IMR-90 (cell line): ENCODE measurements at regions not wholly inside any gene's neighbourhood (a gene's known extent, or its start where the extent isn't known, plus 50 kb on each side); places are given as distances from the start of the nearest gene placed in this dataset.

Experiments
- ATAC-seq: fragments of 200-7000 bp; cut with Tn5 transposase; 2 replicates; pipeline ENCODE4 v1.9.1; 2020; ENCODE audit warnings: low read depth, mild to moderate bottlenecking, moderate library complexity
- BruUV-seq: library from RNA; stranded (reverse); fragments of 400-500 nt; replicated peaks from 2 replicates; lab custom pipeline; 2021; lab: Mats Ljungman, UMichigan
- CTCF ChIA-PET: fragments of 300-600 bp; formaldehyde crosslinking; extraction: SDS; loops from one replicate; lab custom pipeline; 2021; ENCODE audit warnings: antibody characterized with exemption; lab: Yijun Ruan, JAX
- POLR2A ChIA-PET: fragments of 300-600 bp; sonication (Branson Sonifier 250); formaldehyde crosslinking; loops from one replicate; lab custom pipeline; 2022; ENCODE audit warnings: antibody characterized with exemption; ENCODE audit not compliant: unreplicated experiment; lab: Charles Lee
- DNase-seq: peaks from one replicate; pipeline ENCODE4 v3.0.0; 2013
- H2AFZ ChIP-seq: replicated peaks from 2 replicates; pipeline ENCODE3; 2013; ENCODE audit warnings: low read length, mild to moderate bottlenecking; ENCODE audit not compliant: poor library complexity
- H2AK5ac ChIP-seq: 2 replicates; pipeline ENCODE4 v1.6.1; 2013; ENCODE audit warnings: low read depth, low read length, inconsistent platforms
- H2AK9ac ChIP-seq: replicated peaks from 2 replicates; pipeline ENCODE3; 2013; ENCODE audit warnings: mild to moderate bottlenecking, low read depth, low read length, moderate library complexity; ENCODE audit not compliant: poor library complexity
- H2BK120ac ChIP-seq: 2 replicates; pipeline ENCODE4 v1.6.1; 2013; ENCODE audit warnings: low read depth, low read length, inconsistent platforms
- H2BK15ac ChIP-seq: 3 replicates; pipeline ENCODE4 v1.6.1; 2013; ENCODE audit warnings: low read depth, low read length, inconsistent platforms
- H2BK20ac ChIP-seq: 2 replicates; pipeline ENCODE4 v1.6.1; 2013; ENCODE audit warnings: low read depth, mild to moderate bottlenecking, inconsistent platforms, low read length, moderate library complexity
- H2BK5ac ChIP-seq: 2 replicates; pipeline ENCODE4 v1.6.1; 2013; ENCODE audit warnings: mild to moderate bottlenecking, low read depth, low read length, inconsistent platforms; ENCODE audit not compliant: poor library complexity, severe bottlenecking
- H3K14ac ChIP-seq: replicated peaks from 2 replicates; pipeline ENCODE4 v1.6.1; 2013; ENCODE audit warnings: low read depth, low read length, inconsistent platforms
- H3K18ac ChIP-seq: 2 replicates; pipeline ENCODE4 v1.6.1; 2013; ENCODE audit warnings: low read depth, low read length, control low read depth
- H3K23ac ChIP-seq: 2 replicates; pipeline ENCODE4 v1.6.1; 2013; ENCODE audit warnings: low read depth, low read length, inconsistent platforms
- H3K27ac ChIP-seq: 2 replicates; pipeline ENCODE4 v1.5.1; 2013; ENCODE audit warnings: mild to moderate bottlenecking, control low read depth, low read length; ENCODE audit not compliant: insufficient read depth
- H3K27me3 ChIP-seq: 2 replicates; pipeline ENCODE4 v1.6.1; 2013; ENCODE audit warnings: low read length; ENCODE audit not compliant: control insufficient read depth, insufficient read depth
- H3K36me3 ChIP-seq: 2 replicates; pipeline ENCODE4 v1.6.1; 2013; ENCODE audit warnings: low read length, mixed read lengths; ENCODE audit not compliant: control insufficient read depth, insufficient read depth
- H3K4ac ChIP-seq: 2 replicates; pipeline ENCODE4 v1.6.1; 2013; ENCODE audit warnings: low read depth, low read length, inconsistent platforms
- H3K4me1 ChIP-seq: 2 replicates; pipeline ENCODE4 v1.6.1; 2013; ENCODE audit warnings: low read length, mixed read lengths; ENCODE audit not compliant: control insufficient read depth, insufficient read depth
- H3K4me2 ChIP-seq: 2 replicates; pipeline ENCODE4 v1.6.1; 2013; ENCODE audit warnings: low read depth, mild to moderate bottlenecking, control low read depth, low read length, moderate library complexity
- H3K4me3 ChIP-seq: 2 replicates; pipeline ENCODE4 v1.5.1; 2013; ENCODE audit warnings: low read depth, mild to moderate bottlenecking, control low read depth, low read length, moderate library complexity; ENCODE audit not compliant: insufficient read depth
- H3K56ac ChIP-seq: 2 replicates; pipeline ENCODE4 v1.6.1; 2013; ENCODE audit warnings: low read length, inconsistent platforms; ENCODE audit not compliant: insufficient read depth; ENCODE audit errors: extremely low read depth
- H3K79me1 ChIP-seq, 2 experiments: 2 replicates each; pipeline ENCODE4 v1.6.1; 2013; ENCODE audit warnings: low read length in 2 of 2, inconsistent platforms in 1 of 2, low read depth in 1 of 2
- H3K9ac ChIP-seq: 2 replicates; pipeline ENCODE4 v1.6.1; 2013; ENCODE audit warnings: low read depth, low read length, control low read depth
- H3K9me1 ChIP-seq: 2 replicates; pipeline ENCODE4 v1.6.1; 2013; ENCODE audit warnings: low read length, inconsistent platforms; ENCODE audit not compliant: insufficient read depth
- H3K9me3 ChIP-seq: 2 replicates; pipeline ENCODE4 v1.6.1; 2013; ENCODE audit warnings: low read length; ENCODE audit not compliant: control insufficient read depth, insufficient read depth
- H4K20me1 ChIP-seq: 2 replicates; pipeline ENCODE4 v1.6.1; 2013; ENCODE audit warnings: low read length, inconsistent platforms; ENCODE audit not compliant: insufficient read depth
- H4K5ac ChIP-seq: 2 replicates; pipeline ENCODE4 v1.6.1; 2013; ENCODE audit warnings: mild to moderate bottlenecking, low read depth, low read length, control low read depth
- H4K8ac ChIP-seq, 2 experiments: 2 replicates each; pipeline ENCODE4 v1.6.1; 2013; ENCODE audit warnings: low read depth in 2 of 2, low read length in 2 of 2, control low read depth in 1 of 2, inconsistent platforms in 1 of 2
- H4K91ac ChIP-seq: 2 replicates; pipeline ENCODE4 v1.6.1; 2013; ENCODE audit warnings: low read depth, low read length, inconsistent platforms; ENCODE audit not compliant: insufficient read depth
- RAD21 ChIP-seq: IDR thresholded peaks from 2 replicates; pipeline ENCODE4 v1.6.1; 2012; ENCODE audit warnings: low read length, improper control_type of control experiment
- RFX5 ChIP-seq: IDR thresholded peaks from 2 replicates; pipeline ENCODE4 v1.8.0; 2012; ENCODE audit warnings: low read depth, mild to moderate bottlenecking, low read length, moderate library complexity
- dilution Hi-C: fragments of 300-500 bp; cut with HindIII; formaldehyde crosslinking; loops from one replicate; pipeline ENCODE4 v1.14.3; 2018; ENCODE audit warnings: low sequenced_read_pairs; ENCODE audit not compliant: unreplicated experiment
- in situ Hi-C: fragments of 300-500 bp; cut with MboI; formaldehyde crosslinking; loops from 3 replicates; pipeline ENCODE4 v1.14.3; 2019; ENCODE audit warnings: low sequenced_read_pairs, inconsistent platforms, mixed read lengths
- intact Hi-C: fragments of 100-400 bp; cut with micrococcal nuclease; formaldehyde crosslinking; loops from 2 replicates; pipeline ENCODE4 v1.10.0; 2022
- TF ChIP-seq, protein P1 (sequence below): fragments of 150-350 bp; IDR thresholded peaks from 2 replicates; pipeline ENCODE4 v1.6.1; 2017; ENCODE audit warnings: mild to moderate bottlenecking, antibody characterized with exemption, low read length, low read depth

DNA sequence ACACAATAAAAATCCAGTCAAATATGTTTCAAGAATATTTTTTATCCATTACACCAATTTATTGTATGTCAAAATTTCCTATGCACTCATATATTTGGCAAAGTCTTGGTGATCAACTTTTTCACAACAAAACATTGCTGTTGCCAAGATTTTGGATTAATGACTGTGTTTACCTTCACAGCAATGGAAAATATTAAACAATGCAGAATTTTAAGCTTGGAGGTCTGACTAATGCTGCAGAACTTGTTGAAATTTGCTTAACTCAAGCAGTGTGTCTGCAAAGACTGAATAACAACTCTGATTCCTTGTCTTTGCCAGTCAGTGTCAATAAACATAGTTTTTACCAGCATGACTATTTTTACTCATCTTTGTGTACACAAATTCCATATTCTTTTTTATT, 336.4 kb downstream of the CCER1 start:
- Histone ChIP-seq H2AFZ (no peak overlapping the region), H3K14ac (no peak overlapping the region), H2BK120ac (no peak overlapping the region), H3K27ac (no peak overlapping the region), H4K8ac (no peak overlapping the region), H3K18ac (no peak overlapping the region), H2AK9ac (no peak overlapping the region), H3K27me3 (no peaks in the 10 kb centered on the region), H3K9ac (no peak overlapping the region), H3K36me3 (no peaks in the 10 kb centered on the region), H4K5ac (no peak overlapping the region), H3K4me3 (no peak overlapping the region), H4K91ac (no peak overlapping the region), H3K9me3 (no peaks in the 10 kb centered on the region), H2BK20ac (no peak overlapping the region), H3K56ac (no peak overlapping the region), H2BK5ac (no peak overlapping the region), H2BK15ac (no peak overlapping the region), H3K4me2 (no peak overlapping the region), H2AK5ac (no peak overlapping the region), H3K4me1 (peaks cover 6% of the 10 kb centered on the region), H3K4ac (no peak overlapping the region), H4K20me1 (no peaks in the 10 kb centered on the region), H3K9me1 (no peaks in the 10 kb centered on the region), H3K23ac (no peak overlapping the region), H3K79me1 (no peaks in the 10 kb centered on the region)
- peak; percentile 52 for ATAC-seq
- ChIA-PET CTCF (interaction anchor here (0.7 kb wide), 1 partner anchor 21 kb away, joined by 4 read pairs; no protein-coding TSS in a partner anchor), POLR2A (interaction anchor here (0.6 kb wide), 1 partner anchor 651 kb away, joined by 3 read pairs; no protein-coding TSS in a partner anchor)
- intact Hi-C loops (no loop called here), dilution Hi-C loops (no loop called here), in situ Hi-C loops (no loop called here)
- DNase-seq, result peak; percentile 16
- BruUV-seq, result no TSS peak
- TF ChIP-seq RFX5 (no peak), RAD21 (no peak)
- TF ChIP-seq, protein P1, sequence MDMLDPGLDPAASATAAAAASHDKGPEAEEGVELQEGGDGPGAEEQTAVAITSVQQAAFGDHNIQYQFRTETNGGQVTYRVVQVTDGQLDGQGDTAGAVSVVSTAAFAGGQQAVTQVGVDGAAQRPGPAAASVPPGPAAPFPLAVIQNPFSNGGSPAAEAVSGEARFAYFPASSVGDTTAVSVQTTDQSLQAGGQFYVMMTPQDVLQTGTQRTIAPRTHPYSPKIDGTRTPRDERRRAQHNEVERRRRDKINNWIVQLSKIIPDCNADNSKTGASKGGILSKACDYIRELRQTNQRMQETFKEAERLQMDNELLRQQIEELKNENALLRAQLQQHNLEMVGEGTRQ, result no peak
